GM23248 (cell line): ENCODE measurements at regions not wholly inside any gene's neighbourhood (a gene's known extent, or its start where the extent isn't known, plus 50 kb on each side); places are given as distances from the start of the nearest gene placed in this dataset.

Experiments used
- EZH2 ChIP-seq: fragments of 200-600 bp; sonication (generic); IDR thresholded peaks from 2 replicates; pipeline ENCODE4 v1.6.1; 2018; ENCODE audit warnings: antibody characterized with exemption, mild to moderate bottlenecking; ENCODE audit not compliant: insufficient read depth, poor library complexity, severe bottlenecking
- EZH2phosphoT487 ChIP-seq: fragments of 200-600 bp; sonication (generic); IDR thresholded peaks from 2 replicates; pipeline ENCODE4 v1.6.1; 2018; ENCODE audit warnings: antibody characterized with exemption, moderate library complexity, mild to moderate bottlenecking, low read depth; ENCODE audit not compliant: insufficient read depth

DNA sequence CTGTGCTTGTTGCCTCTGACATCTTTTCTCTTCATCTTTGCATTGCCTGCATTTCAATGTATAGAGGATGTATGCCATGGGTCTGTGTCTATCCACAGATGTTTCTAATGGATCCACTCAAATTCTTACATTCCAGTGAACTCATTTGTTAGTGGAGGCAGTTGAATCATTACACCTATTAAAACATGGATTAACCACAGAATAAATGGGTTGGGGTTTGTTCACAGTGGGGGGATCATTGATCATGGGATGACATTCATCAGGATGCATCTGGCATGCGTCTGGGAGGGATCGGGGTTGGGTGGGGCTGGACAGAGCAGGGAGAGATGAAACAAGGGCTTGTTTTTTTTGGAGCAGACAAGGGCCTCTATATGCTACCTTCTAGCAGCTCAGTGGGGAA is 182.5 kb downstream of the RHOU start:
- TF ChIP-seq EZH2: no peak
- no peak for TF ChIP-seq EZH2phosphoT487
